ENCODE measurements at regions not wholly inside any gene's neighbourhood (a gene's known extent, or its start where the extent isn't known, plus 50 kb on each side); places are given as distances from the start of the nearest gene placed in this dataset.
"Not testable (repeated sequence)": the region's sequence is repeated elsewhere in the genome, so short reads cannot be mapped to it uniquely, and the experiment has no call there.

DNA sequence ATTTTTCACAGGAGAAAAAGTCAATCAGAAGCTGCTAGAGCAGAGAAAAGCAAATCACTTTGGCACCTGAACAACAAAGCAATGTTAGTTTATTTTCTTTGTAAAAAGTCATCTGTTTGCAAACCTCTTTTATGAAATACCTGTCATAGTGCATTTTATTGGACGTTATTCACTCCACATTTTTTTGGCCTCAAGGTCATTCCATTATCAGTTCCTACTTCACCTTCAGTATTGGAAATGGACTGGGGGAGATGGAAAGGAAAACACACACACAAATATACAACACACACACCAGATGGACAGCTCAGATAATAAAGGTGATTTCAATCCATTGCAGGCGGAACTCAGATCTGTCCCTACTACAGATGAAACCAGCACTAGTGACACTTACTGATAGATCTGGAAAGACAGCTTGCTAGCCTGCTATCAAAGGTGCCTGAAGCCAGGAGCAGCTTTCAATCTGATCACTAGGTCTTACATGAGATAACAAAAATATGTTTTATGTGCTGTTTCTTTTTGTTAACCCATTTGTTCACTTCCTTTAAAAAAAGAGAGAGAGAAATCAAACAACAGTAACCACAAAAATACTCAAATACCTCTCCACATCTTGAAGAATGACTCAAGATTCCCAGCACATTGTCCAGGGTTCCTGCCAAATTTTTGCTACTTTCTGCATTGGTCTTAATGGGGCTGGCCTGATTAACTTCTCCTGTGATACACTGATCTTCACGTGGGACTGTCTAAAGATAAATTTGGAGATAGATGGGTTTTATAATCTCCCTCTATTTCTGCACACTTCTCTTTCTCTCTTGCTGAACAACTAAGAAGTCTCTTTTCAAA is 844.3 kb upstream of the TENM4 start:
- no peak for DNase-seq (ENCODE audit: low read depth, low spot score)

DNA sequence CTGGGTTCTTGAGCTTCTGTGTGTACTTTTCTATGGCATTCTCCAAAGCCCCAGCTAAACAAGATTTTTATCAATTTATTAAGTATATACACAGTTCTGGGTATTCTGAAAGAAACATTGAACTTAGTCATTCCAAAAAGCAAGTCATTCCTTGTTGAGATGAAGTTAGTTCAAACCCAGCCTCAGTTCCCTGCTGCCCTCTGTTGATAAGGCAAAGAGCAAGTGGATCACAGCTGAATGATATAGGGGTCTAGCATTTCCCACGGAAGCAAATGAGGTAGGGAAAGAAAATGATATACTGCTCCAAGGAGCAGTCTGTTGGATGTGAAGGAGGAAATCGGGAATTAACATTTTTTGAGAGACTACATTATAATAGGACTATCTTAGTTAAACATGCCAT is 841.8 kb upstream of the TENM4 start:
- no peak for DNase-seq (ENCODE audit: low read depth, low spot score)

DNA sequence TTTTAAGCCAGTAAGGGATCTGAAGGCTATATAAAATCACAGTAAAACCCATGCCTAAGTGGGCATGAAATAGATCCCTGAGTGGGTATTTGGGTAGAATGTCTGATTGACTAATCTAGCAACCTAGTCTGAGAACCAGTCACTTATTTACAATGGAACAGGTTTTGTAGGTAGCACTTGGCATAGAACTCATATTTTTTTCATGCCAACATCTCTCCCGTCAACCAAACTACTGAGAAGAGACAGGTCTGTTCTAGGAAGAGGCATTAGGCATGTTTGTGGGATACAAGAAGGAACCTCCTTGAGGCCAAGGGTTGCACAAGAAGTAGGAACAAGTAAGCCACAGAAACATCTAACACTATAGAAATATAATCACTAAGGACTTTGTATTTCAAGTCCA is 840.4 kb upstream of the TENM4 start:
- DNase-seq (ENCODE audit: low read depth, low spot score) = no peak

DNA sequence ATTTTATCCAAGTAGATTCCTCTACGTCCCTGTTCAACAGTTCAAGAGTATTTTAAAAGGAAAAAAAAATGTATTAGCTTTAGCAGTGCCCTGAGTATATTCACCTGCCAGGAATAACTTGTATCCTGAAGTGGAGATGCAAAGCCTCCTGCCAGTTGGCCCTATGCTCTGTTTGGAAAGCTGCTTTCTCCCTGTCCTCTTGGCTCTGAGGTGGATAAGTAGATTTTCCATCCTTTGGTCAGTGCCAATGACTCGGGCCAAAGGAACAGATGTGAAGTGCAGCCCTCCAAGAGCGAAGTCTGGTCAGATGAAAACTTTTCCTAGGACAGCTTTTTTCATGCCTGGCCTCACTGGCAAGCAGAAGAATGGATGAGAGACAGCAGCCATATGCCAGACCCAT is 839.9 kb upstream of the TENM4 start:
- no peak for DNase-seq (ENCODE audit: low read depth, low spot score)

DNA sequence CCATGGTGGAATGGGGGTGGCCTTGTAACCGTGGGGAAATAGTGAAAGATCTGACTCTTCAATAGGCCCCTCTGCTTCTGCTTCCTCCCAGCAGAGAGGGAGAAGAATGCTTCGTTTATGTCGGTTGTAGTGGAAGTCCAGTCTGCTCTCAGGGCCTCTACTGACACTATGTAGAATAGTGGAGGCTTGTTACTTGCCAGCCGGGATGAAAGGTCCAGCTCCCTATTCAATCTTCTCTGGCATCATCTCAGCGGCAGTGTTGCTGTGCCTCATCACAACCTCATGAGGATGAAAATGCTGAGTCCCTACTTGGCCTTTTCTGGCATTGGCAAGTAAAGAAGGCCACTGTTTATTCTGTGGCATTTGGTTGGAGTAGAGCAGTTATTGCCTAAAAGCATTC is 820.9 kb upstream of the TENM4 start:
- DNase-seq (ENCODE audit: low read depth, low spot score) = no peak

DNA sequence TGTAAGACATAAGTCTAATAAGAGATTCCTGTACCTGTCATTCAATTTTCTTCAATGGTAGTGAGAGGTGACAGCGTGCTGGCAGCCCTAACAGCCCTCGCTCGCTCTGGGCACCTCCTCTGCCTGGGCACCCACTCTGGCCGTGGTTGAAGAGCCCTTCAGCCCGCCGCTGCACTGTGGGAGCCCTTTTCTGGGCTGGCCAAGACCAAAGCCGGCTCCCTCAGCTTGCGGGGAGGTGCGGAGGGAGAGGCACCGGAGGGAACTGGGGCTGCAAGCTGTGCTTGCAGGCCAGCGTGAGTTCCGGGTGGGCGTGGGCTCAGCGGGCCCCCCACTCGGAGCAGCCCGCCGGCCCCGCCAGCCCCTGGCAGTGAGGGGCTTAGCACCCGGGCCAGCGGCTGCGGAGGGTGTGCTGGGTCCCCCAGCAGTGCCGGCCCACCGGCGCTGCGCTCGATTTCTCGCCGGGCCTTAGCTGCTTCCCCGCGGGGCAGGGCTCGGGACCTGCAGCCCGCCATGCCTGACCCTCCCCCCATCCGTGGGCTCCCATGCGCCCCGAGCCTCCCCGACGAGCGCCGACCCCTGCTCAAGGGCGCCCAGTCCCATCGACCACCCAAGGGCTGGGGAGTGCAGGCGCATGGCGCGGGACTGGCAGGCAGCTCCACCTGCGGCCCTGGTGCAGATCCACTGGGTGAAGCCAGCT is 816.6 kb upstream of the TENM4 start:
- DNase-seq (ENCODE audit: low read depth, low spot score) = not testable (repeated sequence)

DNA sequence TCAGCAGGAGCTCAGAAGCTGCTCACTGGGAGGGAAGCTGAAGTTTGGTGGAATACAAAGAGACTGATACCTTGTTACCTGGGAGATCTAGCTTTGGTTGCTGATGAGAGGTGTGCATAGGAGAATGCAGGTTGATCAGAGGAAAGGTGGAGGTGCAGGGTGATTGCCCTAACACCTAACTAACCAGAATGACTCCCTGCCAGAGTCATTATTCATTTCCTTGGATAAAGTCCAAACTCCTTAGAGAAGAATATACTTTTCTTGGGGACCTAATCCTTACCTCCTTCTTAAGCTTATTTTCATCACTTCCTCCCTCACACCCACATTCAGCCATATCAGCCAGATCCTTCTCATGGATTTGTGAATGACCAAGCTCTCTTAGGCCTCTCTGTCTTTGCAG is 814.2 kb upstream of the TENM4 start:
- DNase-seq (ENCODE audit: low read depth, low spot score) = no peak

DNA sequence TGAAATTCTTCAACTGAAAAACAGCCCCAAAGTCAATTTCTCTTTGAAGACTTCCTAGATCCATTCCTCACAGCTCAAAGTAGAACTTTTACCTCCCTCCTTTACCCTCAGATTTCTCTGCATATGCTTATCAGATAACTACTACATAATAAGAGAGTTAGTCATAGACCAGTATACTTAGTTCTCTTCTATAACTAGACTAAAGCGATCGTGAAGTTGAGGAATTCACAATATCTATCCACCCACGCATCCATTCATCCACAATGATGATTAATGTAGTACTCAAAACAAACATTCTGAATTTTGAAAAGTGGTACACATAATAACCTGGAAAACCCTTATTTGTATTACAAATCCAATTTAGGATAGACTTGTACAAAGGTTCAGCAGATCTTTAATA is 800.9 kb upstream of the TENM4 start:
- no peak for DNase-seq (ENCODE audit: low read depth, low spot score)

DNA sequence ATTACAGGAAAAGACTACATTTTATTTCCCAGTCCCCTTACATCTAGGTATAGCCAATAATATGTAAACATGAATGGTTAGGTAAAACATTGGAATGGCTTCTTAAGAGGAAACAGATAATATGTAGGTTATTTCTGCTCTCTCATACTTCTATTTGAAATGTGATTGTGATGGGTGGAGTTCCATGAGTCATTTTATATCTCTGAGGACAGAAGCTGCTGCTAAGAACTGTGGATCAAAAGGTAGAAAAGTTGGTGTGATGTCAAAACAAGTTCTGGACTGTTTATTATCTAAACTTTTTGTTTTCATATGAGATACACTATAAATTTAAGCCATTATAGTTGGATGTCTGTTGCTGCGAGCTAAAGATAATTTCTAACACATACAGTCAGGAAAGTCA is 799.4 kb upstream of the TENM4 start:
- no peak for DNase-seq (ENCODE audit: low read depth, low spot score)

DNA sequence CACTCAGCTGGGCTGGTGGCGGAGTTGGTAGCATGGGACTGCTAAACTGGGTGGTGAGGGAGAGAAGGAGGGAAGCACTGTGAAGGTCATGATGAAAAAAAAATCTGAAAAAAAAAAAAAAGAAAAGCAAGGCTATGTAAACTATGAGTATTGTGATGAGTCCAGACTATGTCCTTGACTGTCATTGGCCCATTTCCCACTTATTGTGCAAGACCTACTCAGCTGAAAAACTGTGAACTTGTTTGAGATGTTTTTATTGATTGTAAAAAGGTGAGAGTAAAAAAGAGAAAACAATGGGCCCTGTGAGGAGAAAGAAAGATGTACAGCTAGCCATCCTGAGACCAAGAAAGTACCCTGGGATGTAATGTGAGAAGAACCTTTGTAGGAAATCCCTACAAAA is 798.4 kb upstream of the TENM4 start:
- DNase-seq (ENCODE audit: low read depth, low spot score) = no peak

DNA sequence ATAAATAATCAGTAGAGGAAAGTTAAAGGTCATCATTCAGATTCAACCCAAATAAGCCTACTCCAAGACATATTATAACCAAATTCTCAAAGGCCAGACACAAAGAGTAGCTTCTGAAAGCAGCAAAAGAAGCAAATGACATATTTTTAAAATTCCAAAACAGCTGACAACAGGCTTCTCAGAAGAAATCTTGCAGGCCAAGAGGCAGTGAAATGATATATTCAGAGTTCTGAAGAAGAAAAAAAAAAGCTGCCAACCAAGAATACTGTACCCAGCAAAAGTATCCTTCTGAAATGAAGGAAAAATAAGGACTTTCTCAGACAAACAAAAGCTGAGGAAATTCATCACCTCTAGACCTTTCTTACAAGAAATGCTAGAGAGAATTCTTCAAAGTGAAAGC is 787.1 kb upstream of the TENM4 start:
- no peak for DNase-seq (ENCODE audit: low read depth, low spot score)

DNA sequence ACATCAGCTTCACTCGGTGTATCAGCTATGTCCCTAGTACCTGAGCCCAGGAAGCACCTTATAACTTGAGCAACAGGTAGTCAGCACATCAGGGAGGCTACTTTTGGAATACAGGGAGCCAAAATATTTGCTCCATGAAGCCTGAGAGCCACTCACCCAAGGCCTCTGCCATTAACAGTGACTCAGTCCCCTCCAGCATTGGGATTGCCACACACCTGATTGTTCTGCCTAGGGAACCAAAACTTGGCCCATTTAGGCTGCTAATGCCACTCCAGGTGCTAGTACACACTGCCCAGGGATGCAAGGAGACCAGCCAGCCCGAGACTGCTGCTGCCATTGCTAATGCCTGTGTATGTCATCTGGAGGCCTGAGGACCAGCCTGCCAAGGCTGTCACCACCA is 773.6 kb upstream of the TENM4 start:
- no peak for DNase-seq (ENCODE audit: low read depth, low spot score)

DNA sequence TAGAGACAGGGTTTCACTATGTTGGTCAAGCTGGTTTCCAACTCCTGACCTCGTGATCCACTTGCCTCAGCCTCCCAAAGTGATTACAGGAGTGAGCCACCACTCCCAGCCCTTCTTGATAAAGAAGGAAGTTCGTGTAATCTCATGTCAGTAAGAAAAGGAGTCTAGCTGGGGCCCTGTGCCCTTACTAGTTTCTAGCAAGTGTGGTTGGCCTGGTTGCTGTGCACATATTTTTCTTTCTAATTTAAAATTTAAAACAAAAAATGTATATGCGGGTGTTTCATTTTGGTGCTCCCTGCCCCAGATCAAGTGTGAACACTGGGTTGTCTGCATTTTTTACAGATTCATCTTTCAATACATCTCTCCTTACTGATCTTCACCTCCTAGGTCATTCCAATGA is 770.8 kb upstream of the TENM4 start:
- no peak for DNase-seq (ENCODE audit: low read depth, low spot score)

DNA sequence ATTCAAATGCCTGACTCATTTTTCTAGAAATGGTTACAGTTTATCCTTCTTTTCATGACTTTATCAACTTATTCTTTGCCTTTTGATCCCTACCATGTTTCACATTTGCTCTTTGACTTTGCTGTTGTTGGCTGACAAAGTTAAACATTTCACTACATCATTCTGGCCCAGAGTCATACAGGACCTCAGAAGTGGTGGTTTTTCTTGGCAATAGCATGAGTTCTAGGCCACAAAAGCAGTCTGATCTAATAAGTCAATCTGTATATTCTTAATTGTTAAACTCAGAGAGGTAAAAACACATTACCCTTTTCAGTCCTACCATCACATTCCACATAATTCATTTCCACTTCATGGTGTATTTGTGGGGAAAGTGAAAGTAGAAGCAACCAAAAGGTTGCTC is 763.2 kb upstream of the TENM4 start:
- DNase-seq (ENCODE audit: low read depth, low spot score) = no peak

DNA sequence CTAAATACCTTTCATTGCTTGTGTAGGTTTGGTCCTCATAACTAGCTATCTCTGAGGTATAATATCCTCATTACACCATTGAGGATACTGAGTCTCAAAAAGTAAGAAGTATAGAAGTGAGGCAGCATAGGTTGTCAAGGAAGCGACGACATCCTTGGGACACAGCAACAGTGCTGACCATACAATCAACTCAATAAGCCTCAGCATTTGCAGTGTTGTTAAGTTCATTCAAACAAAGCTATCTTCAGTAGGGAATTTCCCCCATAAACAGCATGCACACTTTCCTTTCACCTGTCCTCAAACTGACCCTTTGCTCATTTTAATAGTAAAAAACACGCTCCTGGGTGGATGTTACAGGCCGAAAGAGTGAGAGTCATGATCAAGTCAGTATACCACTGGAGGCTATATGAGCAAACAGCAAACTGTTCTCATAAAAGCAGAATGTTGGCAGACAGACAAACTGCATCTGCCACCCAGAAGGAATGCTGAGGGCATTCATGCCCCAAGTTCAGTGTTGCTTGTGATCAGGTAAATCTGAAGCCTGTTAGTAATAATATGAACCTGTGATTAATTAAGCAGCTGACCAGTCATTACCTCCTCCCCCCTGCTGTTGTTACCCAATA is 756.2 kb upstream of the TENM4 start:
- DNase-seq (ENCODE audit: low read depth, low spot score) = no peak

DNA sequence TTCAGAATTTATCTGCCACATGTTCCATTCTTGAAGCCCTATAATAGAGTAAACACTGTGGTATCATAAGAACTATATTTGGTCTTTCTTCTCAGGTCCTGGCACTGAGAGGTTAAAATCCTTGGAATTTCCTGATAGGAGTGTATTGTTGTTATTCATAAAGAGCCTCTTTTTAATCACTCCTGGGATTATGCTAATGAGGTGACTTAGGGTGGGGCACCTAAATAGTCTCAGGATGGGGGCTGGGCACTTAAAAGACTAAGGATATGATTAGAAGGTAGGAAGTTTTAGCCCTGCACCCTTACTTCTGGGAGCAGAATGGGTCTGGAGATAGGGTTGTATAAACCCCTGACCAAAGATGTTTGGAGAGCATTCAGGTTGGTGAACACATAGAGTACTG is 755.2 kb upstream of the TENM4 start:
- no peak for DNase-seq (ENCODE audit: low read depth, low spot score)

DNA sequence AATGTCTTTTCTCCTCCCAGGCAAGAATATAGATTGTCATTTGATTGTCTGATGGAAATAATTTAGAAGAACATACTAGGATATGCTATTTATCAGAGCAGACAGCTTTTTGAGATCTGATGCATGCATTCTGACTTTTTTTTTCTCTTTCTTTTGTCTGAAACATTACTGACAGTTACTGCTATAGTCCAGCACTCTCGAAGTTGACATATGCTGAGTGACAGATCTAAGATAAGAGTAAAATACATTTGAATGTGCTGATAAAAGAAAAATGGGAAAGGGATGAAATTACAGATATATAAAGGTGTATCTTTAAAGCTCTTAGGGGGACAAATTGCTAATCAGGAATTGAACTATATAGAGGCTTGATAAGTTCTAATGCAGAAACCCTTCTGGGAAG is 753.8 kb upstream of the TENM4 start:
- DNase-seq (ENCODE audit: low read depth, low spot score) = no peak

DNA sequence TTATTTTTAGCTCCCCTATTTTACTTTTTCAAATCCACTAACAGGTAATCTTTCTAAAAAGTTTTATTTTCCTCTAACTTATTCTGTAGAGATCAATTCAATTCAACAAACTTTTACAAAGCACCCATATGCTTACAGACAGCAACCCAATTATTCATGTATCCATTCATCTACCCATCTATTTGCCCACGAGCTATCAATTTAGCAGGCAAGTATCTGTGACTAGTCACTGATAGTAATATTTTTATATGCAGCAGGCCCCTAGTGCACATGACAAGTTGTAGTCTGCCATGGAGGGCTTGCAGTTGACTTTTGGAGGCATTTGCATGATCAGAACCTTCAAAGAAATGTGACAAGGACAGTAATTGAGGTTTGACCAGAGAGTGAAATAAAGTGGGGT is 753.2 kb upstream of the TENM4 start:
- no peak for DNase-seq (ENCODE audit: low read depth, low spot score)

DNA sequence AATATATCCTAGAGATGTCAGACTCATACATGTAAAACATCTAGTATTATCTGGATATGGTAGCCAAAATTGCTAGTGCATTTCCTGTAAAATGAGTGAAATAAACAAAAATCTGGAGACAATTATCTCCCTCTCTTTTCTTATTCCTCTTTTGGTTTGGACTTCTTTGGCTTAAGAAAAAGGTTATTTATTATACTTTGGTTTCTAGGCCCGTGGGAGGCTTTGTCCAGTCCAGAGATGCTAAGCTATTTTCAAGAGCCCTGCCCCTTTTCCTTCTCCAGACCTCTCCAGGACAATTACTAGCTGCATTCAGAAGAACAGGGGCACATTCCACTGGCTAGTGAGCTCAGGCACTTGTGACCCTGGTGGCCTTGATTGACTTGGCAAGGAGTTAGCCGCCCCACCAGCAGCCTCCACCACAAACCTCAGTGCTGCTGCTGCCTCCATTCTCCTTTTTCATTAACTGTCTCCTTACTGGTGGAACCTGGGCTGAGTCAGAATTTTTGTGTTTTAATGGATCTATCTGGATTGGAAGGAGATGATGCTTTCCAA is 747.3 kb upstream of the TENM4 start:
- peak; percentile 12 for DNase-seq (ENCODE audit: low read depth, low spot score)

DNA sequence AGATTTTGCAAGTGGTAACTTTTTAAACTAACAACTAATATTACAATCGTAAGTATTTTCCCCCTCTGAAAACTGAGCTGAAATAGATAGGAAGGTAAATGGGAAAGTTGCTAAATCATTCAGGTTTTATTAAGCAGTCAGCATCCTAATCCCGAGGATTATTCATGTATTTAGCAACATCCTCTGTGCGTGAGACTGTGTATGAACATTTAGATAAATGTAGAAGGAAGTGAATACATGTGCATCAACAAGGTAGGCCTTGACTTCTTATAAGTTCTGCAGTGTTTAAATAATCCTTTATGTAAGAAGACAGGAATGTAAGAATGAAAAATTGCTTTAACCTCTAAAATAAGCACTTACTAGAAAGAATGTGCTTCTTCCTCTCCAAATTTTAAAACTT is 745.9 kb upstream of the TENM4 start:
- DNase-seq (ENCODE audit: low read depth, low spot score) = no peak

DNA sequence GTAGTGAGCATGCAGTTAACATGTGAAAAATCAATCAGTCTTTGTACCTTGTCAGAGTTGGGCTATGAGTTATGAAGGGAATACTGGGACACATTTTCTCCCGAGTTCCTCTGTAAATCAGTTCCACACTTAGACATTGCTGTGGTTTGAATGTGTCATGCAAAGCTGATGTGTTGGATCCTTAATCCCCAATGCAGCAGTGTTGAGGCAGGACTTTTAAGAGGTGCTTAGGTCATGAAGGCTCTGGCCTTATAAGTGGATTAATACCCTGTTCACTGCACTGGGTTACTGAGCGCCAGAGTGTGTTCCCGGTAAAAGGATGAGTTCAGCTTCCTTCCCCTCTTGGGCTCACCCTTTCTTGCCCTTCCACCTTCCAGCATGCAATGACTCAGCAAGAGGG is 742.1 kb upstream of the TENM4 start:
- DNase-seq (ENCODE audit: low read depth, low spot score) = no peak

DNA sequence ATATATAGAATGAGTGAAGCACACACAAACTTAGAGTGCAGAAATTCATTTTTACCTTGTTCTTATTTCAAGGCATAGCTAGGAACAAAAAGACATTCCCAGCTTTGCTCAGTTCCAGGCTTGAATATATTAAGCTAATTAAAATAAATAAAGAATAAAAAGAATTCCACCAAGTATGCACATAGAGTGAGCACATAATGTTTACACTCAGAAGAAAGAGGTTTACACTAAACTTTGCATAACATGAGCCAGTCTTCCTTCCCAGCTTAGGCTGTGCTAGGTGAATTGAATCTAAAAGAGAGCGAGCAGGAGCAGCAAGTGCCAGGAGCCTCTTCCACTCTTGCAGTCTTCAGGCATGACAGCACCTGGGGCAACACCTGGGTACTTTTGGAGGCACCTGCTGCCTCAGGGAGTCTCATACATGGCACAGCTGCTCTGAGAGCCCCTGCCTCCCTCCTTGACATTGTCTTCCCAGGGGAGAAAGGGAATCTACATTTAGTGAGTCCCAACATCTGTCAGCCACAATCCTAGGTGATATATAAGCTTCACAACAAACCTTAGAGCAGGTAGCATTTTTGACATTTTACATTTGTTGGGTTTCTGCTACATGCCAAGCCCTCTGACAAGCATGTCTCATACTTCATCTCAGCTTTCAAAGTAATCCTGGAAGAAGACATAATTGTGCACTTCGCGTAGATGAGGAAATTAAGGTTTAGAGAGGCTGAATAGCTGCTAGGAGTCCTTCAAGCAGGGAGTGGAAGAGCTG is 732.7 kb upstream of the TENM4 start:
- DNase-seq (ENCODE audit: low read depth, low spot score) = no peak
